GM13977 (cell line): ENCODE measurements at regions not wholly inside any gene's neighbourhood (a gene's known extent, or its start where the extent isn't known, plus 50 kb on each side); places are given as distances from the start of the nearest gene placed in this dataset.

Source experiments
- DNase-seq: peaks from one replicate; pipeline ENCODE4 v3.0.0; 2012; ENCODE audit warnings: low spot score
- CTCF ChIP-seq: IDR thresholded peaks from 2 replicates; pipeline ENCODE4 v1.5.1; 2012; ENCODE audit warnings: mild to moderate bottlenecking, control low read depth; ENCODE audit not compliant: insufficient read depth; ENCODE audit errors: extremely low read depth, missing control alignments
- in situ Hi-C: fragments of 300-500 bp; cut with MboI; formaldehyde crosslinking; loops from one replicate; pipeline ENCODE4 v1.12.0; 2022; ENCODE audit warnings: low sequenced_read_pairs, low pct_unique_long_range_greater_than_20kb, mixed read lengths, inconsistent platforms; ENCODE audit not compliant: unreplicated experiment

- TF ChIP-seq CTCF, result no peak
- in situ Hi-C loops, result no loop called here
- DNase-seq, result no peak
Observed at GRCh38 chr11:34758262-34758661, 137.4 kb downstream of the EHF start.

DNA sequence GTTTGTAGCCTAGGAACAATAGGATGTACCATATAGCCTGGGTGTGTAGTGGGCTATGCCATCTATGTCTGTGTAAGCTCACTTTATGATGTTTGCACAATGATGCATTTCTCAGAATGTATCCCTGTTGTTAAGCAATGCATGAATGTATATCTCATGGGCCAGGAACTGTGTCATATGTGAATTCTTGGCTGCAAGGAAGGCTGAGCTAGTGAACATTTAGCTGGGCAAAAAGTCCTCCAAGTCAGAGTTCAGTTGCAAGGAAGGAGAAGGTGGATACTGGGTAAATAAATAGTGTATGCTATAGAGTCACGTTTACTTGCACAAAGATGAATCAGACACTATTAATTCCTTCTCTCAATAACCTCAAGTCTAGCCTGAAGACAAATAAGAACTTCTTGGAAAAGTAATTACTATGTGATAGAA lies 136.1 kb downstream of the EHF start:
- no peak for TF ChIP-seq CTCF
- in situ Hi-C loops, result no loop called here
- no peak for DNase-seq

- TF ChIP-seq CTCF, result no peak
- DNase-seq, result no peak
- in situ Hi-C loops, result no loop called here
Observed at GRCh38 chr11:34756591-34756990, 135.7 kb downstream of the EHF start.

DNA sequence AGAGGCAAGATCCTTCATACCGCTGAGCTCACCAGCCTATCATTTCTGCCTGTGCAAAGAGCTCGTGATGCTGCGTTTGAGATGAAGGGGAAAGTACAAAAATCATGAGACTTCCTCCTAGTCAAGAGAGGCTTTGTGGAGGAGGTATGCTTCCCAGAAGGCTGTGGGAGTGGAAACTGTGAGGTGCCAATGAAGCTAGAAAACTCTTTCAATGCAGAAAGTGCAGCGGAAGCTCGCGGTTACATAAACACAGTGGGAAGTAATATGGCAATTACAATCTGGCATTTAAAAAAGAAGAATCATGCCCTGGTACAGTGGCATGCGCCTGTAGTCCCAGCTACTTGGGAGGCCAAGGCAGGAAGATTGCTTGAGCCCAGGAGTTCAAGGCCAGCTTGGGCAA lies 134.8 kb downstream of the EHF start:
- DNase-seq, result no peak
- TF ChIP-seq CTCF, result no peak
- in situ Hi-C loops, result no loop called here

DNA sequence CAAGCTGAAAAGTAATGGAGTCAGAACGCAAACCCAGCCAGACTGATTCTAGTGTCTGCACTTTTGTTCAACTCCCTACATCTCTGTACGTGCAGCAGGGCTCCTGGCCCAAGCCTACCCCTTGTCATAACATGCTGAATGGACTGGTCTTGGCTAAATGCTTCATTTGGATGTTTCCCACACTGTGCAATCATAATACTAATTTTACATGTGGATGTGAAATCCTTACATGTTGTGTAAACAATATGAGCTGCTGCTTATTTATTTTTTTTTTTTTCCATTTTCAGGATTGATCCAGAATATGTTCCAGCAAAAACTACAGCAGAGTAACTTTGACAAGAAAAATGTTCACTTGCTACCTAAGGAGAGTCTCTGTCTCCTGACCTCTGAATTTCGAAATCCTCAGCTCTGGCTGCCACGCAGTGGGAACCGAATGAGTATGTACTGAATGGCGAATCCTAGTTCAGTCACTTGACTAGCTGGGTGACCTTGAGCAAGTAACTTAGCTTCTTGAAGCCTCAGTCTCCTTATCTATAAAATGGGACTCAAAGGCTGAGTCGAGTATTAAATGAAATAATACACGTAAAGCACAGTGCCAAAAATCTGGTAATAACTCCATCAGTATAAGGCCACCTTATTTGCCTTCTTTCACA lies 133.4 kb downstream of the EHF start:
- in situ Hi-C loops, result no loop called here
- no peak for TF ChIP-seq CTCF
- DNase-seq, result no peak

DNA sequence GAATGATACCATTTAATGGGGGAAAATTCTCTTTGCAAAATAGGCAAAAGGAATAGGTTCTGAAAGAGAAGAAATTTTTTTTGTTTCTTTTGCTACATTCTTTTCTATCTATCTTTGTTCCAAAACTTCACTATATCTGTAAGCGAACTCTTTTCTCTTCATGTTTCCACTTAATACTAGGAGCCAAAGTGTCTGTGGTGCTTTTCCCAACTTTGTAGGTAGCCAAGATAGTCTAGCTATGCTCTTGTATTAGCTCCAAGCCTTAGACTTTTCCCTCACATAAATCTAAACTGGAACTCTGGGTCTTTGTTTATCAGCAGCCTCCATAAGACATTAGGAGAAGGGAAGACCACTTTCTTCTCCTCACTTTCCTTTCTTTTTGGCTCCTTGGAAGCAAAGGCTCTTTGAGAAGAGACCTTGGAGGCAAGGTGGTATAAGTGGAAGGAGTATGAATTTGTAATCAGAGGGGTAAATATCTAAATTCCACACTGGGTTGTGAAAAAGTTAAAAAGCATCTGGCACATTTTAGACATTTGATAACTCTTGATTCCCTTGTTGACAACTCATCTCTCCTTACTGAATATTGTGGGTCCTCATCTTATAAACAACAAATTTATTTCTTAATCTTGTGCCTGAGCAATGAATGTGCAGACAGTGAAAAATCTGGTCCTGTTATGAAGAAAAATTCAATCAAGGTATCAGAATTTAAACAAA lies 130.0 kb downstream of the EHF start:
- DNase-seq, result no peak
- TF ChIP-seq CTCF, result no peak
- in situ Hi-C loops, result no loop called here
